K562 (cell line): ENCODE measurements at regions not wholly inside any gene's neighbourhood (a gene's known extent, or its start where the extent isn't known, plus 50 kb on each side); places are given as distances from the start of the nearest gene placed in this dataset.

Experiments
- ATAC-seq: fragments of 200-7000 bp; cut with Tn5 transposase; 3 replicates; pipeline ENCODE4 v1.9.1; 2020; ENCODE audit warnings: moderate library complexity
- BruUV-seq: library from RNA; stranded (reverse); fragments of 400-500 nt; replicated peaks from 2 replicates; lab custom pipeline; 2021; lab: Mats Ljungman, UMichigan
- CTCF ChIA-PET: fragments of 300-600 bp; formaldehyde crosslinking; extraction: SDS; loops from one replicate; lab custom pipeline; 2021; ENCODE audit warnings: low intra/inter-chr PET ratio; lab: Yijun Ruan, JAX
- POLR2A ChIA-PET: fragments of 300-600, 350-650 bp; sonication (Branson Sonifier 250); formaldehyde crosslinking; extraction: SDS; loops from one replicate; lab custom pipeline; 2021; ENCODE audit warnings: antibody characterized with exemption, inconsistent platforms; lab: Yijun Ruan, JAX
- DNase-seq, 4 experiments: peaks; one replicate each; pipeline versions ENCODE4 v3.0.0 to v3.0.0-alpha.2; 2011 to 2018; ENCODE audit warnings: low spot score in 3 of 4, mixed read lengths in 3 of 4; ENCODE audit errors: extremely low read depth in 1 of 4
- FAIRE-seq: peaks from 2 replicates; lab custom pipeline; 2011; peaks lifted over from hg19 to GRCh38; lab: Jason Lieb, UNC
- H2AFZ ChIP-seq: 2 replicates; pipeline ENCODE4 v1.6.0; 2011; ENCODE audit warnings: low read depth, low read length, control low read depth, inconsistent platforms
- H3K27ac ChIP-seq: fragments of 200-600 bp; 3 replicates; pipeline ENCODE4 v1.8.0; 2011; ENCODE audit warnings: low read depth, mild to moderate bottlenecking, control low read depth, inconsistent platforms, low read length, moderate library complexity, mixed read lengths; ENCODE audit errors: extremely low read depth
- H3K27me3 ChIP-seq, 2 experiments: fragments of 300-600 bp in 1 of 2; 2 replicates in 1 of 2; 3 replicates in 1 of 2; pipeline versions ENCODE4 v1.6.0 to v1.8.0; 2011; ENCODE audit warnings: inconsistent platforms in 2 of 2, low read length in 2 of 2, mild to moderate bottlenecking in 1 of 2, mixed read lengths in 1 of 2, moderate library complexity in 1 of 2; ENCODE audit not compliant: control insufficient read depth in 2 of 2, insufficient read depth in 2 of 2
- H3K36me3 ChIP-seq: fragments of 300-600 bp; 3 replicates; pipeline ENCODE4 v1.8.0; 2011; ENCODE audit warnings: mild to moderate bottlenecking, low read length, inconsistent platforms; ENCODE audit not compliant: control insufficient read depth, insufficient read depth
- H3K4me1 ChIP-seq, 2 experiments: fragments of 200-600 bp in 1 of 2; replicated peaks in 1 of 2; 2 replicates in 1 of 2; 3 replicates in 1 of 2; pipeline versions ENCODE4 v1.5.1 to v1.8.0; 2011; ENCODE audit warnings: inconsistent platforms in 2 of 2, low read length in 2 of 2, mild to moderate bottlenecking in 1 of 2, mixed read lengths in 1 of 2, moderate library complexity in 1 of 2; ENCODE audit not compliant: control insufficient read depth in 2 of 2, insufficient read depth in 2 of 2
- H3K4me2 ChIP-seq: 2 replicates; pipeline ENCODE4 v1.6.1; 2011; ENCODE audit warnings: low read length, control low read depth, inconsistent platforms, mixed read lengths; ENCODE audit not compliant: insufficient read depth
- H3K4me3 ChIP-seq: fragments of 200-600 bp; sonication (generic), shearing (Covaris generic); 2 replicates; pipeline ENCODE4 v1.5.1; 2016; ENCODE audit warnings: control low read depth, inconsistent platforms
- H3K79me2 ChIP-seq: fragments of 200-600 bp; 3 replicates; pipeline ENCODE4 v1.8.0; 2011; ENCODE audit warnings: low read length, inconsistent platforms; ENCODE audit not compliant: control insufficient read depth, insufficient read depth
- H3K9ac ChIP-seq, 2 experiments: 2 replicates each; pipeline versions ENCODE4 v1.6.0 to v1.6.1; 2011; ENCODE audit warnings: low read depth in 2 of 2, low read length in 2 of 2, control low read depth in 1 of 2, inconsistent platforms in 1 of 2, mild to moderate bottlenecking in 1 of 2, mixed read lengths in 1 of 2; ENCODE audit not compliant: insufficient read depth in 1 of 2
- H3K9me1 ChIP-seq: one replicate; pipeline ENCODE4 v1.6.0; 2011; ENCODE audit warnings: inconsistent platforms, mild to moderate bottlenecking, low read length, moderate library complexity; ENCODE audit not compliant: control insufficient read depth, insufficient read depth
- H3K9me3 ChIP-seq: replicated peaks from 2 replicates; pipeline ENCODE4 v1.5.1; 2011; ENCODE audit warnings: low read depth, low read length, inconsistent platforms; ENCODE audit not compliant: control insufficient read depth, insufficient read depth
- H4K20me1 ChIP-seq: replicated peaks from 2 replicates; pipeline ENCODE4 v1.6.1; 2011; ENCODE audit warnings: low read length, inconsistent platforms, mixed read lengths; ENCODE audit not compliant: control insufficient read depth, insufficient read depth
- CREBBP ChIP-seq: IDR thresholded peaks from one replicate; pipeline ENCODE4 v1.6.1; 2012; ENCODE audit warnings: low read depth, mild to moderate bottlenecking, control low read depth, inconsistent platforms, low read length
- FIP1L1 ChIP-seq: fragments of 200-400 bp; formaldehyde crosslinking; IDR thresholded peaks from 2 replicates; pipeline ENCODE4 v1.6.1; 2018; ENCODE audit warnings: mild to moderate bottlenecking, low read depth, low read length; ENCODE audit not compliant: poor library complexity, severe bottlenecking
- FOXA3 ChIP-seq, 2 experiments: fragments of 450-650 bp in 1 of 2; sonication (generic) in 1 of 2; formaldehyde crosslinking; IDR thresholded peaks in 1 of 2; conservative IDR thresholded peaks in 1 of 2; 2 replicates each; pipeline versions ENCODE4 v1.4.0 to v1.8.0; 2020 to 2022; ENCODE audit warnings: mild to moderate bottlenecking in 2 of 2, missing genetic modification reagents in 1 of 2
- FUS ChIP-seq: fragments of 200-400 bp; formaldehyde crosslinking; optimal IDR thresholded peaks from 2 replicates; pipeline ENCODE3; 2017; ENCODE audit warnings: low read depth, low read length
- NR0B1 ChIP-seq: fragments of 450-650 bp; IDR thresholded peaks from one replicate; pipeline ENCODE4 v1.6.1; 2018; ENCODE audit warnings: mild to moderate bottlenecking, moderate library complexity; ENCODE audit not compliant: partially characterized antibody
- POLR2B ChIP-seq: fragments of 450-650 bp; IDR thresholded peaks from 2 replicates; pipeline ENCODE4 v1.6.1; 2018; ENCODE audit warnings: low read depth; ENCODE audit not compliant: partially characterized antibody
- RBM17 ChIP-seq: fragments of 200-400 bp; formaldehyde crosslinking; IDR thresholded peaks from 2 replicates; pipeline ENCODE4 v1.6.1; 2017; ENCODE audit warnings: low read depth, mild to moderate bottlenecking, low read length, borderline replicate concordance
- SAFB ChIP-seq: fragments of 200-400 bp; formaldehyde crosslinking; IDR thresholded peaks from 2 replicates; pipeline ENCODE4 v1.6.1; 2017; ENCODE audit warnings: low read depth, low read length, borderline replicate concordance
- SP1 ChIP-seq: sonication (generic); formaldehyde crosslinking; IDR thresholded peaks from 2 replicates; pipeline ENCODE4 v1.8.1; 2022; ENCODE audit warnings: mild to moderate bottlenecking, missing genetic modification reagents
- TCF3 ChIP-seq: sonication (generic); formaldehyde crosslinking; IDR thresholded peaks from 2 replicates; pipeline ENCODE4 v1.4.0; 2020; ENCODE audit warnings: mild to moderate bottlenecking, missing genetic modification reagents
- TCFL5 ChIP-seq: fragments of 250-450 bp; sonication (Bioruptor Pico); conservative IDR thresholded peaks from 2 replicates; pipeline ENCODE4 v1.6.1; 2021; ENCODE audit warnings: mild to moderate bottlenecking, moderate library complexity, matching md5 sums
- ZBTB26 ChIP-seq: fragments of 450-650 bp; formaldehyde crosslinking; IDR thresholded peaks from 2 replicates; pipeline ENCODE4 v1.4.0; 2022; ENCODE audit warnings: missing genetic modification characterization
- ZBTB49 ChIP-seq: sonication (generic); formaldehyde crosslinking; IDR thresholded peaks from 2 replicates; pipeline ENCODE4 v1.8.0; 2022; ENCODE audit warnings: missing genetic modification reagents, mild to moderate bottlenecking, borderline replicate concordance
- ZNF165 ChIP-seq: fragments of 250-450 bp; sonication (Bioruptor Pico); IDR thresholded peaks from 2 replicates; pipeline ENCODE4 v1.4.0; 2020; ENCODE audit warnings: borderline replicate concordance
- ZNF217 ChIP-seq: sonication (generic); formaldehyde crosslinking; IDR thresholded peaks from 2 replicates; pipeline ENCODE4 v1.8.0; 2022; ENCODE audit warnings: mild to moderate bottlenecking, missing genetic modification reagents
- ZNF24 ChIP-seq: fragments of 450-650 bp; IDR thresholded peaks from 2 replicates; pipeline ENCODE4 v1.6.1; 2016
- WGBS: fragments of 100-300 bp; shearing (Covaris generic); methylation state at CpG from one replicate; pipeline ENCODE4 v1.1.6; 2016; ENCODE audit warnings: low coverage, mixed read lengths; ENCODE audit not compliant: insufficient coverage; ENCODE audit errors: missing lambda C conversion rate; 5-methylcytosine and 5-hydroxymethylcytosine counted together
- in situ Hi-C: fragments of 300-500 bp; cut with MboI; formaldehyde crosslinking; loops from 4 replicates; pipeline ENCODE4 v1.15.0; 2018; ENCODE audit warnings: inconsistent platforms, mixed read lengths
- intact Hi-C: fragments of 100-400 bp; cut with micrococcal nuclease; formaldehyde crosslinking; loops from 2 replicates; pipeline ENCODE4 v1.14.2; 2022

- CTCF ChIA-PET: no interaction called here
- in situ Hi-C loops: no loop called here
- 3% methylated on average over 9 of the region's 9 CpGs for WGBS
Measured at GRCh38 chr12:125296701-125297100, 231.5 kb downstream of the AACS start.

More at GRCh38 chr12:125296701-125297100, 231.5 kb downstream of the AACS start:
- ATAC-seq: no peak
- Histone ChIP-seq H3K4me2 (no peak overlapping the region), H3K27me3 (peaks cover 0 to 25% of the 10 kb centered on the region in 2 experiments; a peak in 3 of 5 replicates), H3K4me3 (no peak overlapping the region), H3K27ac (no peak overlapping the region), H3K9ac (no peak overlapping the region; a peak in 1 of 4 replicates), H3K79me2 (no peaks in the 10 kb centered on the region), H3K4me1 (no peaks in the 10 kb centered on the region), H2AFZ (no peak overlapping the region), H3K9me1 (no peaks in the 10 kb centered on the region), H3K9me3 (no peaks in the 10 kb centered on the region), H3K36me3 (no peaks in the 10 kb centered on the region), H4K20me1 (no peaks in the 10 kb centered on the region)
- POLR2A ChIA-PET: no interaction called here
- BruUV-seq: no TSS peak
- FAIRE-seq: no peak
- no peak for DNase-seq
- intact Hi-C loops: no loop called here
- TF ChIP-seq NR0B1 (no peak), FOXA3 (CRISPR knock-in tag; conservative IDR thresholded peaks at IDR 0.05 in 1 of 2, IDR thresholded peaks at IDR 0.05 in 1 of 2) (no peak), RBM17 (no peak), ZBTB26 (no peak), FUS (no peak), ZNF165 (CRISPR knock-in tag) (no peak), ZNF217 (CRISPR knock-in tag) (no peak), CREBBP (no peak), ZBTB49 (CRISPR knock-in tag) (no peak), ZNF24 (no peak), TCF3 (CRISPR knock-in tag) (no peak), FIP1L1 (no peak), SAFB (no peak), POLR2B (no peak), TCFL5 (no peak), SP1 (CRISPR knock-in tag) (no peak)
